K562 (cell line): ENCODE measurements at regions not wholly inside any gene's neighbourhood (a gene's known extent, or its start where the extent isn't known, plus 50 kb on each side); places are given as distances from the start of the nearest gene placed in this dataset.

ENCODE experiments used
- ARID1B ChIP-seq: fragments of 450-650 bp; IDR thresholded peaks from 2 replicates; pipeline ENCODE4 v1.6.1; 2016; ENCODE audit warnings: antibody characterized with exemption, mild to moderate bottlenecking, inconsistent platforms
- BACH1 ChIP-seq: fragments of 200-800 bp; sonication (Bioruptor generic); IDR thresholded peaks from 2 replicates; pipeline ENCODE4 v1.6.1; 2016; ENCODE audit warnings: missing genetic modification characterization, missing compliant biosample characterization
- DLX4 ChIP-seq: fragments of 250-450 bp; sonication (Bioruptor Pico); IDR thresholded peaks from 2 replicates; pipeline ENCODE4 v1.6.1; 2021; ENCODE audit warnings: mild to moderate bottlenecking
- ETV1 ChIP-seq: fragments of 450-650 bp; conservative IDR thresholded peaks from 2 replicates; pipeline ENCODE4 v1.6.1; 2016; ENCODE audit warnings: missing genetic modification characterization, control low read depth, low read depth, missing compliant biosample characterization
- GABPB1 ChIP-seq: sonication (generic); formaldehyde crosslinking; IDR thresholded peaks from 2 replicates; pipeline ENCODE4 v1.8.0; 2022; ENCODE audit warnings: mild to moderate bottlenecking, missing genetic modification reagents
- MXD1 ChIP-seq: fragments of 250-450 bp; sonication (Bioruptor Pico); IDR thresholded peaks from 2 replicates; pipeline ENCODE4 v1.8.0; 2021; ENCODE audit warnings: borderline replicate concordance, mild to moderate bottlenecking, moderate library complexity; ENCODE audit not compliant: poor library complexity, severe bottlenecking
- NFE2 ChIP-seq: IDR thresholded peaks from 2 replicates; pipeline ENCODE4 v1.6.1; 2014; ENCODE audit warnings: antibody characterized with exemption, low read depth
- PCBP1 ChIP-seq: fragments of 200-400 bp; formaldehyde crosslinking; IDR thresholded peaks from 2 replicates; pipeline ENCODE4 v1.6.1; 2018; ENCODE audit warnings: mild to moderate bottlenecking, low read depth, low read length; ENCODE audit not compliant: poor library complexity, severe bottlenecking
- POLR2G ChIP-seq: fragments of 200-400 bp; formaldehyde crosslinking; IDR thresholded peaks from 2 replicates; pipeline ENCODE4 v1.6.1; 2017; ENCODE audit warnings: low read depth, mild to moderate bottlenecking, antibody characterized with exemption, low read length, moderate library complexity
- PTTG1 ChIP-seq: fragments of 450-650 bp; IDR thresholded peaks from 2 replicates; pipeline ENCODE4 v1.6.1; 2016; ENCODE audit warnings: low read depth, mild to moderate bottlenecking, missing genetic modification characterization, missing compliant biosample characterization
- PURB ChIP-seq: sonication (generic); formaldehyde crosslinking; IDR thresholded peaks from 2 replicates; pipeline ENCODE4 v1.9.0; 2021; ENCODE audit warnings: low read depth, mild to moderate bottlenecking, missing genetic modification reagents
- REST ChIP-seq, 2 experiments: fragments of 450-650 bp; formaldehyde crosslinking in 1 of 2; IDR thresholded peaks; 2 replicates each; pipeline versions ENCODE4 v1.4.0 to v1.6.1; 2014 to 2020; ENCODE audit warnings: mild to moderate bottlenecking in 2 of 2, borderline replicate concordance in 1 of 2, low read depth in 1 of 2
- SAFB ChIP-seq: fragments of 200-400 bp; formaldehyde crosslinking; IDR thresholded peaks from 2 replicates; pipeline ENCODE4 v1.6.1; 2017; ENCODE audit warnings: low read depth, low read length, borderline replicate concordance
- SIN3B ChIP-seq: fragments of 450-650 bp; IDR thresholded peaks from 2 replicates; pipeline ENCODE4 v1.6.1; 2017; ENCODE audit warnings: low read depth, mild to moderate bottlenecking, moderate library complexity
- SOX6 ChIP-seq: fragments of 450-650 bp; IDR thresholded peaks from 2 replicates; pipeline ENCODE4 v1.6.1; 2014; ENCODE audit warnings: mild to moderate bottlenecking
- ZFX ChIP-seq: sonication (generic); formaldehyde crosslinking; IDR thresholded peaks from 2 replicates; pipeline ENCODE4 v1.8.0; 2022; ENCODE audit warnings: mild to moderate bottlenecking, missing genetic modification reagents, moderate library complexity
- ZKSCAN8 ChIP-seq: fragments of 200-800 bp; sonication (Bioruptor generic); IDR thresholded peaks from 2 replicates; pipeline ENCODE4 v1.6.1; 2016; ENCODE audit warnings: missing genetic modification characterization, missing compliant biosample characterization

DNA sequence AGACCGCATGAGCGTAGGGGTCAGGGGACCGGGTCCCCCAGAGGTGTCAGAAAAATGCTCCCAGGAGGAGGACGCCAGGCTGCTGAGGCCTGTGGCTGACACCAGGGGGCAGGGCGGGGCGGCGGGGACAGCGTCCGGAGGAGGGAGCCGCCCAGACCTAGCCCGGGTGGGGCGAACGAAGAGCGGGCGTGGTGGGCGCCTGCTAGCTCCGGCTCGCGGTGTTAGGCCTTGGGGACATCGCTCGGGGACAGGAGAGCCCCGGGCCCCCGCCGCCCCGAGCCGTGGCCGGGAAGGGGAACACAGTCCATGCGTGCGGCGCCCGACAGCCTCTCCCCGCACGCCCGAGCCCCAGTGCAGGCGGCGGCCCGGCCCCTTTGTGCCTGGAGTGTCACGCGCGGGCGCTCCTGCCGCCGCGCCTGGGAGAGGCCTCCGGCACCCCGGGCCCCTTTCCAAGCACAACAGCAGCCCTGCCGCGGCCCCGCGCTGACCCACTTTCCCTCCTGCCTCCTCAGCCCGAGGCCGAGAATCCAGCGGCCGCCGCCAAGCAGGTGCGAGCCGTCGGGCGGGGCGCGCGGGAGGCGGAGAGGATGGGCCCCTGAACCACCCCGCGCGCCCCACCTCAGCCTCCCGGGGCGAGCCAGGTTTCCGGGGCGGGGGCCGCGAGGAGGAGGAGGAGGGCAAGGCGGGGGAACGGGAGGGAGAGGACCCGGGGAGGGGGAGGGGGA is 111.0 kb upstream of the KLF13 start (continued):
- 0 out of 2 replicates have a peak, but pooled peaks have one; percentile 22 for TF ChIP-seq ETV1 (tag)
- TF ChIP-seq POLR2G = 0 out of 2 replicates have a peak, but pooled peaks have one; percentile 21
- peak; percentile 27 for TF ChIP-seq PCBP1
- TF ChIP-seq ZKSCAN8 = 0 out of 2 replicates have a peak, but pooled peaks have one; percentile 34
- peak; percentile 37 for TF ChIP-seq ZFX (CRISPR knock-in tag)
- TF ChIP-seq REST (IDR thresholded peaks at IDR 0.05; ENCODE audit: borderline replicate concordance) = peak; percentile 71
- no peak for TF ChIP-seq REST (CRISPR knock-in tag; IDR thresholded peaks at IDR 0.05; ENCODE audit: low read depth)
- TF ChIP-seq DLX4 (CRISPR knock-in tag) = no peak
- TF ChIP-seq ARID1B = no peak
- 0 out of 2 replicates have a peak, but pooled peaks have one; percentile 31 for TF ChIP-seq SAFB
- no peak for TF ChIP-seq PTTG1 (tag)
- TF ChIP-seq SIN3B = peak; percentile 14; the same call in 1 of the 2 replicates
- no peak for TF ChIP-seq NFE2
- no peak for TF ChIP-seq GABPB1 (CRISPR knock-in tag)
- TF ChIP-seq MXD1 (CRISPR knock-in tag) = no peak
- TF ChIP-seq SOX6 = no peak
- no peak for TF ChIP-seq PURB (CRISPR knock-in tag)
- no peak for TF ChIP-seq BACH1 (tag)
